SH-SY5Y (cell line): ENCODE measurements at regions not wholly inside any gene's neighbourhood (a gene's known extent, or its start where the extent isn't known, plus 50 kb on each side); places are given as distances from the start of the nearest gene placed in this dataset.

Source experiments
- GATA2 ChIP-seq: IDR thresholded peaks from 2 replicates; pipeline ENCODE4 v1.6.1; 2011; ENCODE audit warnings: mild to moderate bottlenecking, low read depth, low read length
- GATA3 ChIP-seq: IDR thresholded peaks from 2 replicates; pipeline ENCODE4 v1.6.1; 2011; ENCODE audit warnings: low read depth, mild to moderate bottlenecking, low read length, moderate library complexity

DNA sequence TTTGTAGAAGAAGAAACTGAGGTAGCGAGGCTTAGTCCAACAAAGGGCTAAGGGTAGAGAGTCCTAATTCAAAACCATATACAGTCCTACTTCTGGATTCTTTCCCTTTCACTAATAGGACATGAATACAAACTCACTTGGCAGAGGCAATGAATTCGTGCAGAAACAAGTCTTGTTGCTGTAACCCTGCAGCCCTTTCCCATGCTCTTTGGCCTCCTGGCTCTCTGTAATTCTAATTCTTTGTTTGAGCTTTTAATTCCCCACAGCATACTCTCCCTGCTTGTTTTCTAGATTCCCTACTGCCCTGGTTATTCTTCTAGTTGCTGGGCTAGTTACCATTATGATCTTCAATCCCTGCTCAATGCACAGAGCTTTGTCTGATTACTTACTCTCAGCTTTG, 381.4 kb downstream of the ETNK1 start:
- TF ChIP-seq GATA2 (no peak), GATA3 (no peak)

- no peak for TF ChIP-seq GATA2
- no peak for TF ChIP-seq GATA3
Observed at GRCh38 chr12:23008623-23009022, 383.7 kb downstream of the ETNK1 start.

- TF ChIP-seq GATA2 (no peak), GATA3 (no peak)
Observed at GRCh38 chr12:23014749-23015148, 389.8 kb downstream of the ETNK1 start.

DNA sequence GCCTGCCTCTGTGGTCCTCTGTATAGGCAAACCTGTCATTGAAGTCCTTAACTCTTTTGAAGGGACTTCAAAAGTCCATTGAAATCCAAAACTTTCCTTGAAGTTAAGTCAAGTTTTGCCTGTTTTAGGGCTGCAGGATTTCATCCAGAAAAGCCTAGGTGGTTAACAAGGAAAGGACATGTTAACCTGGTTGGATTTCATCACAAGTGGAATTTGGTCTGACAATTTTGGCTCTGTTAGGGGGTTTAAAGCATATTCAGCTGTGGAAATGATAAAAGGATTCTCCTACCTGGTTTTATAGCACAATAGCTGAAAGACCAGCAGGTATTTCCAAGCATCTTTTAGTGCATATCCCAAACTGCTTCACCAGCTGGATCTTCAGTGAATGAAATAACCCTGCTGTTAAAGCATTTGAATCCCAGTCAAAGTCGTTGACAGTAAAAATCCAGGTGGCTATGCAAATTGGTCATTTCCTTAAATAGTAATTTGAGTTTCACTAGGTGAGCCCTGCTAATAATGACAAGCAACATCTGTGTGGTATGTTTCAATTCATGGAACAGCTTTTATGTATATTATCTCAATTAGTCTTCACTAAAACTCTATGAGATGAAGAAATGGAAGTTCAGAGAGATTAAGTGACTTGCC, 400.5 kb downstream of the ETNK1 start:
- TF ChIP-seq GATA3 (no peak), GATA2 (no peak)

- TF ChIP-seq GATA2, result no peak
- TF ChIP-seq GATA3, result no peak
Observed at GRCh38 chr12:23028158-23028802, 403.3 kb downstream of the ETNK1 start.

- TF ChIP-seq GATA2 (no peak), GATA3 (no peak)
Observed at GRCh38 chr12:23029185-23029584, 404.2 kb downstream of the ETNK1 start.

- no peak for TF ChIP-seq GATA2
- no peak for TF ChIP-seq GATA3
Observed at GRCh38 chr12:23039834-23040233, 414.9 kb downstream of the ETNK1 start.

DNA sequence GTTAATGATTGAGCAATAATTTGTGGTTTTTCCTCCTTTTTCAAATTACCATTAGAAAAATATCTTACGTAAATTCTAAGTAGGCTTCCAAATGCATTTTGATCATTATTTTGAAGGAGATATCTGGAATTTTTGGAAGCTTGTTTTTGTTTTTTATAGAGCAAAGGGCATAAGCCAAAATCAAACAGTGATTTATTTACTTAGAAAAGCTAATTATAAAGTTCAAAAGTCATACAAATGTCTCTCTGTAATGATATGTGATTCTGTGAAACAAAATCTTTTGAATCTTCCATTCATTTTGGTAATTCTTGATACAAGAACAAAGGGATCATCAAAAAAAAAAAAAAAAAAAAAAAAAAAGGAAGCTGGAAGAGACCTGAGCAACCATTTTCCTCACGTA, 416.8 kb downstream of the ETNK1 start:
- TF ChIP-seq GATA2, result no peak
- no peak for TF ChIP-seq GATA3

GRCh38 chr12:23043646-23044045, 418.7 kb downstream of the ETNK1 start:
- no peak for TF ChIP-seq GATA2
- no peak for TF ChIP-seq GATA3

DNA sequence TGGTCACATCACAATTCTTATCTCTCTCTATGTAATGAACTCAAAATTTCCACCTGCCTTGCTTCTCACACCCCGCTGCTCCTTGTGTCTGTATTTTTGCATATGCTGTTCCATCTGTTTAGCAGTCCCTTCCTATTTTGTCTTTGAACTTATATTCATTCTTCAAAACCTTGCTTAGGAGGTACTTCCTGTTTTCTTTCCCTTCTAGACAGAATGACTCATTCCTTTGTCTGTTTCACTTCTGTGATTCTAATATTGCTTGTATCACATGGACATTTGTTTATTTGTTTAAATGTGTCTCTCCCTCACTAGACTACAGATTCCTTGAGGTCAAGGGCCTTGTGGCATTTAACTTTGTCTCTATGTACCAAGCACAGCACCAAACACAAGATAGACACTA, 424.2 kb downstream of the ETNK1 start:
- TF ChIP-seq GATA3 (no peak), GATA2 (no peak)

DNA sequence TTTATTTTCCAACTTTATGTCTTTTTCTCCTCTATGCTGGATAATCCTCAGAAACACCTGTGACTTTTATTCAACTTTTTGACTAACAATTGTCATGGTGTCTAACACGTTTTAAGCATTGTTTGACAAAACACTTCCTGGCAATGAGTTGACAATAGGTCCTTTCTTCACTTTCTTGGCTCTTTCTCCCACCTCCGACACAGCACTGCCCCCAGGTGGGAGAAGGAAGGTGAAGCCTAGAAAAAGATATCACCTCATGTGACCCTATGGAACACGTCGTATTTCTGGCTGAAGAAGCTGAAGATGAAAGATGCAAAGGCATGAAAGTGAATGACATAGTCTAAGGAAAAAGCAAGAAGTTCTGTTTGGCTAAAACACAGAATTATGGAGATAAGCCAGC, 430.0 kb downstream of the ETNK1 start:
- no peak for TF ChIP-seq GATA2
- TF ChIP-seq GATA3, result no peak

DNA sequence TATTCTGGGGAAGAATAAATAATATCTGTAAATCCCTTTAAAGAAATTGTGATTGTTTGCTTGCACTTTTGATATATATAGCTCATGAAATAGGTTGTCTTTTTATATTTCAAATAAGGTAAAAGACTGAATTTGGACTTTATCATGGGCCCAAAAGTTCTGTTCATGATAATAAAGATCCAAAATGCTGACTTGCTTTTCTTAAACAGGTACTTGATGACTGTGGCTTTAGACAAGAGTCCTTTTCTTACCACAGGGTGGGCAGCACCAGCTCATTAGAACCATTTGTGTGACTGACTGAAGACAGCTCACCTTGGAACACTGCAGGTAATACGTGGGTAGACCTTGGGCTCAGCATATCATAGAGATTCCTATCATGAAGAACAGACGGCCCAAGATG, 432.6 kb downstream of the ETNK1 start:
- TF ChIP-seq GATA2 (no peak), GATA3 (no peak)

DNA sequence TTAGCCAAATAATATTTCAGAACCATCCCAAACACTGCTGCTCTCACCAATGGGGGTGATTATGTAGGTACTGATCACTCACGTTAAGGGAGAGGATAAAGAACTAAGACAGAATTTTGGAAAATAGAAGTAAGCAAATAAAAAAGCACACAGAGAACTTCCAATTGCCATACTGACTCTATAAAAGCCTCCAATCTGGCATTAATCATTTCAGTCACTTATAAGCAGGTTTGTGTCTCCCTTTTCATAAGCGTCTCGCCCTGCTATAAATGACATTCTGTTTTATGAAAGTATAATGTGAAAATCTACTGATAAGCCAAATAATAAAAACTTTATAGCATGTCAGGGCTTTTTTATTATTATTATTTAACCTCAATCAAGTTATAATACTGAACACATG, 435.2 kb downstream of the ETNK1 start:
- TF ChIP-seq GATA3, result no peak
- TF ChIP-seq GATA2, result no peak

GRCh38 chr12:23063206-23063605, 438.2 kb downstream of the ETNK1 start:
- TF ChIP-seq GATA2 (no peak), GATA3 (no peak)

GRCh38 chr12:23066095-23066494, 441.1 kb downstream of the ETNK1 start:
- TF ChIP-seq GATA3 (no peak), GATA2 (no peak)
